ENCODE measurements at regions not wholly inside any gene's neighbourhood (a gene's known extent, or its start where the extent isn't known, plus 50 kb on each side); places are given as distances from the start of the nearest gene placed in this dataset.

- TF ChIP-seq CTCF (IDR thresholded peaks at IDR 0.05), result no peak
- ATAC-seq (ENCODE audit: low FRiP score), result no peak
- DNase-seq (ENCODE audit: low spot score), result no peak
Observed at GRCh38 chr5:68463606-68464005, 248.1 kb downstream of the PIK3R1 start.

- ATAC-seq (ENCODE audit: low FRiP score) (peak; percentile 38), DNase-seq (ENCODE audit: low spot score) (no peak)
- no peak for TF ChIP-seq CTCF (IDR thresholded peaks at IDR 0.05)
Observed at GRCh38 chr5:68464424-68464823, 248.9 kb downstream of the PIK3R1 start.

DNA sequence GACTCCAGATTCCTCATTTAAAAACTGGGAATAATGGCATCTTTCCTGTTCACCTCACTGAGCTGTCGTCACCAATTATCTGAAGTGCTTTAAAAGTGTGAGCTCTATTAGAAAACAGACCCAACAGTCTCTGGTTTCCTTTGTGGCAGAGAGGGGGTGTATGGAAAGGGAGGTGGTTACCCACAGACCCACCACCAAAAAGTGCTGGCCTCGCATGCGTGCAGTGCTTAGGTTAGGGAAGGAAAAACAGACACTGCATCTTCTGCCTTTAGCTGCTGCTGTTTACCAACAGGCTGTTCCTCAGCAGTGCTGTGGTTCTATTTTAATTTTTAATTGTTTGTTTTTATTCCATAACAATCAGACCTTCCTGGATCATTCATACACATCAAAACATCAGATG lies 249.6 kb downstream of the PIK3R1 start:
- TF ChIP-seq CTCF (IDR thresholded peaks at IDR 0.05), result no peak
- DNase-seq (ENCODE audit: low spot score) (no peak), ATAC-seq (ENCODE audit: low FRiP score) (no peak)

- DNase-seq (ENCODE audit: low spot score) (no peak), ATAC-seq (ENCODE audit: low FRiP score) (no peak)
- no peak for TF ChIP-seq CTCF (IDR thresholded peaks at IDR 0.05)
Observed at GRCh38 chr5:68465934-68466551, 250.5 kb downstream of the PIK3R1 start.

- no peak for TF ChIP-seq CTCF (IDR thresholded peaks at IDR 0.05)
- DNase-seq (ENCODE audit: low spot score) (no peak), ATAC-seq (ENCODE audit: low FRiP score) (no peak)
Observed at GRCh38 chr5:68467208-68467607, 251.7 kb downstream of the PIK3R1 start.

- ATAC-seq (ENCODE audit: low FRiP score) (no peak), DNase-seq (ENCODE audit: low spot score) (no peak)
- TF ChIP-seq CTCF (IDR thresholded peaks at IDR 0.05), result no peak
Observed at GRCh38 chr5:68467794-68468193, 252.2 kb downstream of the PIK3R1 start.

GRCh38 chr5:68468322-68468721 lies 252.8 kb downstream of the PIK3R1 start:
- no peak for ATAC-seq (ENCODE audit: low FRiP score)
- no peak for DNase-seq (ENCODE audit: low spot score)

More at GRCh38 chr5:68468322-68468721, 252.8 kb downstream of the PIK3R1 start:
- TF ChIP-seq CTCF (IDR thresholded peaks at IDR 0.05), result no peak

Measured in omental fat pad (tissue), 3 donors.